Prostate gland (tissue), 2 donors: ENCODE measurements at regions not wholly inside any gene's neighbourhood (a gene's known extent, or its start where the extent isn't known, plus 50 kb on each side); places are given as distances from the start of the nearest gene placed in this dataset.

Source experiments
- DNase-seq: peaks from one replicate; pipeline ENCODE4 v3.0.0-alpha.2; 2019; ENCODE audit warnings: low spot score
- H3K27ac ChIP-seq, 2 donors: fragments of 200-600 bp; sonication (generic); 2 replicates each; pipeline ENCODE4 v1.5.1; 2017 to 2019
- H3K27me3 ChIP-seq: fragments of 200-600 bp; sonication (generic); replicated peaks from 2 replicates; pipeline ENCODE4 v1.5.1; 2019; ENCODE audit not compliant: insufficient read depth
- H3K36me3 ChIP-seq, 2 donors: fragments of 200-600 bp; sonication (generic); 1 replicate in 1 of 2; 2 replicates in 1 of 2; pipeline versions ENCODE4 v1.5.1 to v1.8.1; 2017 to 2019
- H3K4me1 ChIP-seq: fragments of 200-600 bp; sonication (generic); replicated peaks from 2 replicates; pipeline ENCODE4 v1.5.1; 2019
- H3K4me3 ChIP-seq, 2 donors: fragments of 200-600 bp; sonication (generic); 2 replicates each; pipeline ENCODE4 v1.5.1; 2017 to 2019
- H3K9me3 ChIP-seq: fragments of 200-600 bp; sonication (generic); 2 replicates; pipeline ENCODE4 v1.5.1; 2017
- CTCF ChIP-seq, 4 experiments: fragments of 200-600 bp in 2 of 4; fragments of 450-650 bp in 2 of 4; sonication (generic) in 2 of 4; IDR thresholded peaks; 1 replicate in 3 of 4; 2 replicates in 1 of 4; pipeline ENCODE4 v1.5.1; 2016 to 2019; ENCODE audit warnings: antibody characterized with exemption in 4 of 4, mild to moderate bottlenecking in 2 of 4, moderate library complexity in 2 of 4
- POLR2A ChIP-seq: fragments of 450-650 bp; IDR thresholded peaks from one replicate; pipeline ENCODE4 v1.6.1; 2016; ENCODE audit warnings: antibody characterized with exemption, mild to moderate bottlenecking
- POLR2AphosphoS5 ChIP-seq: sonication (generic); formaldehyde crosslinking; IDR thresholded peaks from one replicate; pipeline ENCODE4 v1.6.1; 2017; ENCODE audit warnings: antibody characterized with exemption
- WGBS: methylation state at CpG from one replicate; pipeline ENCODE4 v1.1.5; 2018; 5-methylcytosine and 5-hydroxymethylcytosine counted together
- intact Hi-C: fragments of 100-400 bp; cut with DNase I; formaldehyde crosslinking; loops from one replicate; pipeline ENCODE4 v1.14.2; 2022

GRCh38 chr12:38480594-38480993, 164.0 kb downstream of the ALG10B start:
- H3K36me3 ChIP-seq: no peaks in the 10 kb centered on the region
- TF ChIP-seq CTCF (IDR thresholded peaks at IDR 0.05) (no peak), POLR2A (no peak), POLR2AphosphoS5 (no peak)
- H3K4me3 ChIP-seq: no peak overlapping the region
- intact Hi-C loops: no loop called here
- no peak overlapping the region for H3K27ac ChIP-seq
- no peaks in the 10 kb centered on the region for H3K27me3 ChIP-seq
- no peaks in the 10 kb centered on the region for H3K4me1 ChIP-seq
- no peak for DNase-seq
- no peaks in the 10 kb centered on the region for H3K9me3 ChIP-seq

GRCh38 chr12:38484821-38485449, 168.4 kb downstream of the ALG10B start:
- H3K27ac ChIP-seq: no peak overlapping the region
- H3K4me1 ChIP-seq: no peaks in the 10 kb centered on the region
- H3K36me3 ChIP-seq: no peaks in the 10 kb centered on the region
- DNase-seq: no peak
- no peak for TF ChIP-seq POLR2A
- TF ChIP-seq CTCF (IDR thresholded peaks at IDR 0.05): no peak
- TF ChIP-seq POLR2AphosphoS5: no peak
- H3K27me3 ChIP-seq: no peaks in the 10 kb centered on the region
- 48% methylated on average over 2 of the region's 2 CpGs for WGBS
- intact Hi-C loops: no loop called here
- H3K9me3 ChIP-seq: no peaks in the 10 kb centered on the region
- H3K4me3 ChIP-seq: no peak overlapping the region

GRCh38 chr12:38488866-38489265, 172.3 kb downstream of the ALG10B start:
- TF ChIP-seq CTCF (IDR thresholded peaks at IDR 0.05) (no peak), POLR2AphosphoS5 (no peak), POLR2A (no peak)
- intact Hi-C loops: no loop called here
- no peak for DNase-seq
- Histone ChIP-seq H3K27me3 (no peaks in the 10 kb centered on the region), H3K4me1 (no peaks in the 10 kb centered on the region), H3K4me3 (no peak overlapping the region), H3K9me3 (no peaks in the 10 kb centered on the region), H3K27ac (no peak overlapping the region), H3K36me3 (no peaks in the 10 kb centered on the region)
- 51% methylated on average over 2 of the region's 2 CpGs for whole genome bisulfite sequencing

GRCh38 chr12:38490073-38490472, 173.5 kb downstream of the ALG10B start:
- H3K9me3 ChIP-seq: no peaks in the 10 kb centered on the region
- no peaks in the 10 kb centered on the region for H3K4me1 ChIP-seq
- no peaks in the 10 kb centered on the region for H3K36me3 ChIP-seq
- H3K27me3 ChIP-seq: no peaks in the 10 kb centered on the region
- H3K27ac ChIP-seq: no peak overlapping the region
- WGBS: 67% methylated on average over 5 of the region's 5 CpGs
- H3K4me3 ChIP-seq: no peak overlapping the region
- intact Hi-C loops: no loop called here
- no peak for TF ChIP-seq CTCF (IDR thresholded peaks at IDR 0.05)
- TF ChIP-seq POLR2A: no peak
- no peak for TF ChIP-seq POLR2AphosphoS5
- no peak for DNase-seq

GRCh38 chr12:38490941-38491340, 174.4 kb downstream of the ALG10B start:
- DNase-seq: no peak
- Histone ChIP-seq H3K27ac (no peak overlapping the region), H3K4me3 (no peak overlapping the region), H3K27me3 (no peaks in the 10 kb centered on the region), H3K4me1 (no peaks in the 10 kb centered on the region), H3K9me3 (no peaks in the 10 kb centered on the region), H3K36me3 (no peaks in the 10 kb centered on the region)
- WGBS: 21% methylated on average over 1 of the region's 1 CpG
- TF ChIP-seq POLR2AphosphoS5: no peak
- TF ChIP-seq CTCF (IDR thresholded peaks at IDR 0.05): no peak
- TF ChIP-seq POLR2A: no peak
- intact Hi-C loops: no loop called here
